Ovary (tissue), 7 donors: ENCODE measurements at regions not wholly inside any gene's neighbourhood (a gene's known extent, or its start where the extent isn't known, plus 50 kb on each side); places are given as distances from the start of the nearest gene placed in this dataset.

Experiments used
- DNase-seq, 5 donors: peaks; one replicate each; pipeline ENCODE4 v3.0.0-alpha.2; 2019 to 2020
- H3K27ac ChIP-seq, 2 donors: fragments of 200-600 bp; one replicate each; pipeline versions ENCODE4 v1.5.1 to v1.8.0; 2019 to 2022
- H3K27me3 ChIP-seq: fragments of 200-600 bp; one replicate; pipeline ENCODE4 v1.8.0; 2022
- H3K36me3 ChIP-seq: fragments of 200-600 bp; sonication (generic); one replicate; pipeline ENCODE4 v1.5.1; 2019
- H3K4me1 ChIP-seq: one replicate; pipeline ENCODE4 v1.8.1; 2013; ENCODE audit warnings: mild to moderate bottlenecking, moderate library complexity; ENCODE audit not compliant: insufficient read depth
- H3K4me3 ChIP-seq: fragments of 200-600 bp; sonication (generic); one replicate; pipeline ENCODE4 v1.5.1; 2017
- H3K9me3 ChIP-seq, 2 donors: fragments of 200-600 bp in 1 of 2; sonication (generic) in 1 of 2; one replicate each; pipeline versions ENCODE4 v1.5.1 to v1.8.1; 2013 to 2019; ENCODE audit warnings: mild to moderate bottlenecking in 1 of 2, moderate library complexity in 1 of 2
- CTCF ChIP-seq, 3 donors: fragments of 450-650 bp in 2 of 3; fragments of 200-600 bp in 1 of 3; IDR thresholded peaks; one replicate each; pipeline versions ENCODE4 v1.5.1 to v1.8.0; 2016 to 2022; ENCODE audit warnings: antibody characterized with exemption in 3 of 3, mild to moderate bottlenecking in 1 of 3
- EP300 ChIP-seq: sonication (generic); formaldehyde crosslinking; IDR thresholded peaks from one replicate; pipeline ENCODE4 v1.6.1; 2017; ENCODE audit warnings: antibody characterized with exemption
- POLR2A ChIP-seq: fragments of 450-650 bp; IDR thresholded peaks from one replicate; pipeline ENCODE4 v1.6.1; 2017; ENCODE audit warnings: antibody characterized with exemption, mild to moderate bottlenecking, moderate library complexity
- whole genome bisulfite sequencing, 3 donors: extraction: QIAGEN DNeasy Blood & Tissue Kit in 1 of 3; methylation state at CpG; one replicate each; pipeline versions ENCODE4 v1.1.5 to v1.1.7; 2013 to 2017; 5-methylcytosine and 5-hydroxymethylcytosine counted together
- intact Hi-C, 4 donors: fragments of 100-400 bp; cut with DNase I; formaldehyde crosslinking; loops; one replicate each; pipeline versions ENCODE4 v1.11.0 to v1.15.1; 2022 to 2023
- donor health status: DM: no; HTN: no; CAD: no; lungs with moderate emphysema.
- donor health status: DM: no; HTN: no; CAD: no.
- donor health status: Bipolar disorder and iron deficiency.
- donor health status: DM: no; HTN: no; CAD: no.
- donor health status: DM: yes; HTN: yes; CAD: no.

GRCh38 chr3:150140614-150141321 is 170.1 kb upstream of the PFN2 start:
- Histone ChIP-seq H3K27ac (no peak overlapping the region), H3K9me3 (no peaks in the 10 kb centered on the region), H3K4me1 (no peaks in the 10 kb centered on the region), H3K27me3 (no peaks in the 10 kb centered on the region), H3K36me3 (no peaks in the 10 kb centered on the region), H3K4me3 (no peak overlapping the region)
- intact Hi-C loops = no loop called here
- 93 to 96% (median 96%) methylated on average over 14 of the region's 14 CpGs for WGBS, 3 donors
- TF ChIP-seq POLR2A = no peak
- no peak for TF ChIP-seq CTCF (IDR thresholded peaks at IDR 0.05)
- no peak for TF ChIP-seq EP300
- no peak for DNase-seq

GRCh38 chr3:150138824-150139223 is 168.1 kb upstream of the PFN2 start:
- intact Hi-C loops = no loop called here
- H3K36me3 ChIP-seq = no peaks in the 10 kb centered on the region
- DNase-seq = no peak
- no peak overlapping the region for H3K27ac ChIP-seq
- TF ChIP-seq POLR2A (no peak), EP300 (no peak), CTCF (IDR thresholded peaks at IDR 0.05) (no peak)
- WGBS, 3 donors = 94 to 95% (median 94%) methylated on average over 3 of the region's 3 CpGs
- H3K4me3 ChIP-seq = no peak overlapping the region
- no peaks in the 10 kb centered on the region for H3K4me1 ChIP-seq
- H3K27me3 ChIP-seq = no peaks in the 10 kb centered on the region
- H3K9me3 ChIP-seq = no peaks in the 10 kb centered on the region

- TF ChIP-seq EP300 = no peak
- TF ChIP-seq CTCF (IDR thresholded peaks at IDR 0.05) = no peak
- TF ChIP-seq POLR2A = no peak
- intact Hi-C loops = no loop called here
- H3K4me1 ChIP-seq = no peaks in the 10 kb centered on the region
- H3K27ac ChIP-seq = no peak overlapping the region
- no peaks in the 10 kb centered on the region for H3K27me3 ChIP-seq
- H3K4me3 ChIP-seq = no peak overlapping the region
- DNase-seq = no peak
- H3K9me3 ChIP-seq = no peaks in the 10 kb centered on the region
- no peaks in the 10 kb centered on the region for H3K36me3 ChIP-seq
Measured at GRCh38 chr3:150136242-150136641, 165.5 kb upstream of the PFN2 start.

- DNase-seq = no peak
- 57 to 89% (median 76%) methylated on average over 1 of the region's 1 CpG for WGBS, 3 donors
- H3K9me3 ChIP-seq = no peaks in the 10 kb centered on the region
- no peaks in the 10 kb centered on the region for H3K36me3 ChIP-seq
- H3K27me3 ChIP-seq = no peaks in the 10 kb centered on the region
- no peak overlapping the region for H3K4me3 ChIP-seq
- intact Hi-C loops = no loop called here
- no peak overlapping the region for H3K27ac ChIP-seq
- TF ChIP-seq POLR2A (no peak), CTCF (IDR thresholded peaks at IDR 0.05) (no peak), EP300 (no peak)
- no peaks in the 10 kb centered on the region for H3K4me1 ChIP-seq
Measured at GRCh38 chr3:150135287-150135721, 164.6 kb upstream of the PFN2 start.
